ENCODE measurements at regions not wholly inside any gene's neighbourhood (a gene's known extent, or its start where the extent isn't known, plus 50 kb on each side); places are given as distances from the start of the nearest gene placed in this dataset.

GRCh38 chr7:42449431-42449830 lies 212.4 kb upstream of the GLI3 start:
- ChIA-PET CTCF (no interaction called here), POLR2A (no interaction called here)
- Histone ChIP-seq H3K4me3 (ENCODE audit: low read depth, low read length) (no peak overlapping the region), H3K9me3 (ENCODE audit: control insufficient read depth, insufficient read depth, low read length) (no peaks in the 10 kb centered on the region), H3K27me3 (ENCODE audit: control insufficient read depth, insufficient read depth, low read length) (no peaks in the 10 kb centered on the region), H3K27ac (ENCODE audit: low read depth, low read length) (no peak overlapping the region)
- no peak for TF ChIP-seq CTCF (IDR thresholded peaks at IDR 0.05; ENCODE audit: low read depth, low read length)
- DNase-seq (ENCODE audit: low read depth, low spot score): no peak

- Histone ChIP-seq H3K27me3 (ENCODE audit: control insufficient read depth, insufficient read depth, low read length) (no peaks in the 10 kb centered on the region), H3K4me3 (ENCODE audit: low read depth, low read length) (no peak overlapping the region), H3K9me3 (ENCODE audit: control insufficient read depth, insufficient read depth, low read length) (no peaks in the 10 kb centered on the region), H3K27ac (ENCODE audit: low read depth, low read length) (no peak overlapping the region)
- CTCF ChIA-PET: no interaction called here
- no peak for DNase-seq (ENCODE audit: low read depth, low spot score)
- no peak for TF ChIP-seq CTCF (IDR thresholded peaks at IDR 0.05; ENCODE audit: low read depth, low read length)
- POLR2A ChIA-PET: no interaction called here
These were observed 211.9 kb upstream of the GLI3 start for GRCh38 chr7:42448901-42449300.

- no peak overlapping the region for H3K27ac ChIP-seq (ENCODE audit: low read depth, low read length)
- POLR2A ChIA-PET: no interaction called here
- no peak for TF ChIP-seq CTCF (IDR thresholded peaks at IDR 0.05; ENCODE audit: low read depth, low read length)
- H3K4me3 ChIP-seq (ENCODE audit: low read depth, low read length): no peak overlapping the region
- CTCF ChIA-PET: no interaction called here
- no peaks in the 10 kb centered on the region for H3K27me3 ChIP-seq (ENCODE audit: control insufficient read depth, insufficient read depth, low read length)
- no peaks in the 10 kb centered on the region for H3K9me3 ChIP-seq (ENCODE audit: control insufficient read depth, insufficient read depth, low read length)
- no peak for DNase-seq (ENCODE audit: low read depth, low spot score)
These were observed 208.7 kb upstream of the GLI3 start for GRCh38 chr7:42445691-42446090.

GRCh38 chr7:42440951-42441350 lies 203.9 kb upstream of the GLI3 start:
- ChIA-PET CTCF (no interaction called here), POLR2A (no interaction called here)
- no peak overlapping the region for H3K27ac ChIP-seq (ENCODE audit: low read depth, low read length)
- no peaks in the 10 kb centered on the region for H3K9me3 ChIP-seq (ENCODE audit: control insufficient read depth, insufficient read depth, low read length)
- TF ChIP-seq CTCF (IDR thresholded peaks at IDR 0.05; ENCODE audit: low read depth, low read length): no peak
- DNase-seq (ENCODE audit: low read depth, low spot score): no peak
- no peak overlapping the region for H3K4me3 ChIP-seq (ENCODE audit: low read depth, low read length)
- no peaks in the 10 kb centered on the region for H3K27me3 ChIP-seq (ENCODE audit: control insufficient read depth, insufficient read depth, low read length)

- no peak overlapping the region for H3K4me3 ChIP-seq (ENCODE audit: low read depth, low read length)
- CTCF ChIA-PET: no interaction called here
- no peak for TF ChIP-seq CTCF (IDR thresholded peaks at IDR 0.05; ENCODE audit: low read depth, low read length)
- no peaks in the 10 kb centered on the region for H3K9me3 ChIP-seq (ENCODE audit: control insufficient read depth, insufficient read depth, low read length)
- POLR2A ChIA-PET: no interaction called here
- no peak for DNase-seq (ENCODE audit: low read depth, low spot score)
- H3K27ac ChIP-seq (ENCODE audit: low read depth, low read length): no peak overlapping the region
- H3K27me3 ChIP-seq (ENCODE audit: control insufficient read depth, insufficient read depth, low read length): no peaks in the 10 kb centered on the region
These were observed 195.6 kb upstream of the GLI3 start for GRCh38 chr7:42432644-42433043.
